ENCODE measurements at regions not wholly inside any gene's neighbourhood (a gene's known extent, or its start where the extent isn't known, plus 50 kb on each side); places are given as distances from the start of the nearest gene placed in this dataset.

DNA sequence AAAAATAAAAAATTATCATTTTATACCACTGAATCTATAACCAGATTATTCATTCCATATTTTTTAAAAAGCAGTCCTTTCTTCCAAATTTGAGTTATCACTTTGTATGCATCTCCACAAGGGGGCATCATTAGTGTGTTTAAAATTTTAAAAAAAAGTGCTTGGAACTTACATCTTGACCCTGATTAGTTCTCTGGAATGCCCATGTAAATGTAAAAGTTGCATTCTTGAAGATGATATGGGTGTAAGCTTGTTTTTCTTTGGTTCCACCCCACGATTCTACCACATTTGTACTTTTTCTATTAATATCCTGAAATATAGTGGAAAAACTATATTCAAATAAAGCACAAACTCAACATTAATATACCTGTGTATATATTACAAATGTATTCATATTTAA is 144.9 kb downstream of the ELAPOR2 start:
- intact Hi-C loops (cut with DNase I) = no loop called here
- TF ChIP-seq POLR2AphosphoS5 (IDR thresholded peaks at IDR 0.05) (no peak), EP300 (IDR thresholded peaks at IDR 0.05) (no peak)
- TF ChIP-seq, protein P1, sequence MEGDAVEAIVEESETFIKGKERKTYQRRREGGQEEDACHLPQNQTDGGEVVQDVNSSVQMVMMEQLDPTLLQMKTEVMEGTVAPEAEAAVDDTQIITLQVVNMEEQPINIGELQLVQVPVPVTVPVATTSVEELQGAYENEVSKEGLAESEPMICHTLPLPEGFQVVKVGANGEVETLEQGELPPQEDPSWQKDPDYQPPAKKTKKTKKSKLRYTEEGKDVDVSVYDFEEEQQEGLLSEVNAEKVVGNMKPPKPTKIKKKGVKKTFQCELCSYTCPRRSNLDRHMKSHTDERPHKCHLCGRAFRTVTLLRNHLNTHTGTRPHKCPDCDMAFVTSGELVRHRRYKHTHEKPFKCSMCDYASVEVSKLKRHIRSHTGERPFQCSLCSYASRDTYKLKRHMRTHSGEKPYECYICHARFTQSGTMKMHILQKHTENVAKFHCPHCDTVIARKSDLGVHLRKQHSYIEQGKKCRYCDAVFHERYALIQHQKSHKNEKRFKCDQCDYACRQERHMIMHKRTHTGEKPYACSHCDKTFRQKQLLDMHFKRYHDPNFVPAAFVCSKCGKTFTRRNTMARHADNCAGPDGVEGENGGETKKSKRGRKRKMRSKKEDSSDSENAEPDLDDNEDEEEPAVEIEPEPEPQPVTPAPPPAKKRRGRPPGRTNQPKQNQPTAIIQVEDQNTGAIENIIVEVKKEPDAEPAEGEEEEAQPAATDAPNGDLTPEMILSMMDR (IDR thresholded peaks at IDR 0.05) = peak; percentile 25 to 51 (median 34)
- H3K4me1 ChIP-seq = no peaks in the 10 kb centered on the region
- H3K27ac ChIP-seq (replicated peaks in 1 of 4) = no peak overlapping the region
- WGBS = 49% methylated on average over 1 of the region's 1 CpG
- H3K9me3 ChIP-seq = no peaks in the 10 kb centered on the region
- H3K36me3 ChIP-seq = peaks cover 0 to 13% (median 6%) of the 10 kb centered on the region in 4 donors
- DNase-seq (ENCODE audit: extremely low spot score) = no peak
- H3K27me3 ChIP-seq = no peaks in the 10 kb centered on the region
- no peak overlapping the region for H3K4me3 ChIP-seq

Measured in esophagus muscularis mucosa (tissue), 4 donors.